Ascending aorta (tissue), 2 donors: ENCODE measurements at regions not wholly inside any gene's neighbourhood (a gene's known extent, or its start where the extent isn't known, plus 50 kb on each side); places are given as distances from the start of the nearest gene placed in this dataset.
A peak's percentile ranks its signal among the peaks of the same experiment; 100 is the strongest.

ENCODE experiments used
- DNase-seq, 2 donors: peaks; one replicate each; pipeline ENCODE4 v3.0.0-alpha.2; 2019; ENCODE audit warnings: low spot score in 2 of 2
- H3K27ac ChIP-seq, 2 donors: fragments of 200-600 bp; sonication (generic); one replicate each; pipeline ENCODE4 v1.5.1; 2016 to 2017; ENCODE audit warnings: mild to moderate bottlenecking in 1 of 2
- H3K27me3 ChIP-seq: fragments of 200-600 bp; sonication (generic); one replicate; pipeline ENCODE4 v1.5.1; 2017
- H3K36me3 ChIP-seq, 2 donors: fragments of 200-600 bp; sonication (generic); one replicate each; pipeline ENCODE4 v1.5.1; 2016
- H3K4me1 ChIP-seq, 2 donors: fragments of 200-600 bp; sonication (generic); one replicate each; pipeline ENCODE4 v1.5.1; 2016 to 2017; ENCODE audit warnings: mild to moderate bottlenecking in 1 of 2
- H3K4me3 ChIP-seq, 2 donors: fragments of 200-600 bp; sonication (generic); one replicate each; pipeline ENCODE4 v1.5.1; 2016 to 2017; ENCODE audit warnings: mild to moderate bottlenecking in 1 of 2
- H3K9me3 ChIP-seq, 2 donors: fragments of 200-600 bp; sonication (generic); one replicate each; pipeline ENCODE4 v1.5.1; 2016
- intact Hi-C: fragments of 100-400 bp; cut with DNase I; formaldehyde crosslinking; loops from one replicate; pipeline ENCODE4 v1.15.1; 2023
- TF ChIP-seq, protein P1 (sequence below), 3 experiments: fragments of 200-600 bp in 2 of 3; fragments of 450-650 bp in 1 of 3; sonication (generic) in 2 of 3; IDR thresholded peaks; one replicate each; pipeline ENCODE4 v1.5.1; 2016 to 2019; ENCODE audit warnings: antibody characterized with exemption in 3 of 3, mild to moderate bottlenecking in 1 of 3, moderate library complexity in 1 of 3

DNA sequence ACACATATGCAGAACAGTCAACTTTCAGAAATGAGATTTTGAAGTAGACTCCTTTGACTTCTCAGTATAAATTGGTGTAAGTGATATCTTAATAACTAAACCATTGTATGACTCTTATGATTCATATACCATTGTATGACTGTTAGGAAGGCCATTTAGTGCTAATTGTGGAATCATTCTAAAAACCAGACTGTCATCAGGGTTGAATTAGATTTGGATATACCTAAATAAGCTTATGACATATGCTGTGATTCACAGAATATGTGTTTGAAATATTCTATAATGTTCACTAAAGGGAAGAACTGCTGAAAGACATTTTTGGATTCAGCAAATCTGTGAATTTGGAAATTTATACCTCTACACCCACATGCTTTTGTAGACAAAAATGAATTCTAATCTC is 438.1 kb downstream of the MDFIC start:
- H3K9me3 ChIP-seq: no peaks in the 10 kb centered on the region
- H3K4me3 ChIP-seq: no peak overlapping the region
- no peaks in the 10 kb centered on the region for H3K4me1 ChIP-seq
- no peak overlapping the region for H3K27ac ChIP-seq
- TF ChIP-seq, protein P1, sequence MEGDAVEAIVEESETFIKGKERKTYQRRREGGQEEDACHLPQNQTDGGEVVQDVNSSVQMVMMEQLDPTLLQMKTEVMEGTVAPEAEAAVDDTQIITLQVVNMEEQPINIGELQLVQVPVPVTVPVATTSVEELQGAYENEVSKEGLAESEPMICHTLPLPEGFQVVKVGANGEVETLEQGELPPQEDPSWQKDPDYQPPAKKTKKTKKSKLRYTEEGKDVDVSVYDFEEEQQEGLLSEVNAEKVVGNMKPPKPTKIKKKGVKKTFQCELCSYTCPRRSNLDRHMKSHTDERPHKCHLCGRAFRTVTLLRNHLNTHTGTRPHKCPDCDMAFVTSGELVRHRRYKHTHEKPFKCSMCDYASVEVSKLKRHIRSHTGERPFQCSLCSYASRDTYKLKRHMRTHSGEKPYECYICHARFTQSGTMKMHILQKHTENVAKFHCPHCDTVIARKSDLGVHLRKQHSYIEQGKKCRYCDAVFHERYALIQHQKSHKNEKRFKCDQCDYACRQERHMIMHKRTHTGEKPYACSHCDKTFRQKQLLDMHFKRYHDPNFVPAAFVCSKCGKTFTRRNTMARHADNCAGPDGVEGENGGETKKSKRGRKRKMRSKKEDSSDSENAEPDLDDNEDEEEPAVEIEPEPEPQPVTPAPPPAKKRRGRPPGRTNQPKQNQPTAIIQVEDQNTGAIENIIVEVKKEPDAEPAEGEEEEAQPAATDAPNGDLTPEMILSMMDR (IDR thresholded peaks at IDR 0.05): no peak
- no peak for DNase-seq
- H3K27me3 ChIP-seq: no peaks in the 10 kb centered on the region
- intact Hi-C loops: no loop called here
- H3K36me3 ChIP-seq: no peaks in the 10 kb centered on the region

GRCh38 chr7:115359119-115359518 is 437.2 kb downstream of the MDFIC start:
- intact Hi-C loops: no loop called here
- Histone ChIP-seq H3K4me1 (no peaks in the 10 kb centered on the region), H3K9me3 (no peaks in the 10 kb centered on the region), H3K27ac (no peak overlapping the region), H3K27me3 (no peaks in the 10 kb centered on the region), H3K36me3 (no peaks in the 10 kb centered on the region), H3K4me3 (no peak overlapping the region)
- DNase-seq: no peak
- TF ChIP-seq, protein P1 (IDR thresholded peaks at IDR 0.05): no peak

- Histone ChIP-seq H3K27me3 (no peaks in the 10 kb centered on the region), H3K4me3 (no peak overlapping the region), H3K27ac (no peak overlapping the region), H3K4me1 (no peaks in the 10 kb centered on the region), H3K36me3 (no peaks in the 10 kb centered on the region), H3K9me3 (no peaks in the 10 kb centered on the region)
- TF ChIP-seq, protein P1 (IDR thresholded peaks at IDR 0.05): no peak
- intact Hi-C loops: no loop called here
- DNase-seq: no peak
Observed at GRCh38 chr7:115357703-115357999, 435.8 kb downstream of the MDFIC start.

DNA sequence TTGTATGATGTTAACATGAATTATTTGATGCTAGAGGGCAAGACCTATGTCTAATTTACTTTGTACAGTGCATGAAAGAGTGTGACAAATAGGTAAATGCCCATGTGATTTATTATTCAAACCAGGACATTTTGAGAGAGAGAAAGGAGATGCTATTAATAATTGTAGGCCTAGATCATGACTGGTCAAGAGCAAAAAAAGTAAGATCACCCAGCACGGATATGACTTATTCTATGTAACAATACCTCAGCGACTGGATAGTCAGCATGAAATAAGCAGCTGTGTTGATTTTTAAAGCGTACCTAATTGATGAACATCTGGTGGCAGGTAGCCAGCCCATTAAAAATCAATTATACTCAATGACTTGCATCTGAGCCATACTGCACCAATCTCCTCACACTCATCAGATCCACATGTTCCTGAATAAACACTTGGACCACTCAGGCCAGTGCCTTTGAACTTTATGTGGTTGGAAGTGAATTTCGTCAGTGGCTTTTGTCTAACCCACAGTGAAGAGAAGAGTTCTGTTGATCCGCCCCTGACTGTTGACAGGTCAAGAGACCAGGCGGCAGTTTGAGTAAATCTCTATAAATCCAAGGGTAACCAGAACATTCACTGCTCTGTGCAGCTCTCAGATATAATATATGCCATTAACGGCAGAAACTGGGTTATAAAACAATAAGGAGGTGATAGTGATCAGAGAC is 435.3 kb downstream of the MDFIC start:
- H3K9me3 ChIP-seq: no peaks in the 10 kb centered on the region
- H3K4me3 ChIP-seq: no peak overlapping the region
- DNase-seq: no peak
- no peaks in the 10 kb centered on the region for H3K4me1 ChIP-seq
- H3K27me3 ChIP-seq: no peaks in the 10 kb centered on the region
- no peaks in the 10 kb centered on the region for H3K36me3 ChIP-seq
- intact Hi-C loops: no loop called here
- no peak overlapping the region for H3K27ac ChIP-seq
- TF ChIP-seq, protein P1 (IDR thresholded peaks at IDR 0.05): no peak

- no peaks in the 10 kb centered on the region for H3K9me3 ChIP-seq
- intact Hi-C loops: no loop called here
- TF ChIP-seq, protein P1 (IDR thresholded peaks at IDR 0.05): peak in 1 of 3 experiments; percentile 19
- no peaks in the 10 kb centered on the region for H3K36me3 ChIP-seq
- H3K4me3 ChIP-seq: no peak overlapping the region
- no peaks in the 10 kb centered on the region for H3K4me1 ChIP-seq
- no peak for DNase-seq
- no peak overlapping the region for H3K27ac ChIP-seq
- no peaks in the 10 kb centered on the region for H3K27me3 ChIP-seq
Observed at GRCh38 chr7:115356139-115356746, 434.3 kb downstream of the MDFIC start.
